GM21619 (cell line): ENCODE measurements at regions not wholly inside any gene's neighbourhood (a gene's known extent, or its start where the extent isn't known, plus 50 kb on each side); places are given as distances from the start of the nearest gene placed in this dataset.

Source experiments
- ATAC-seq: cut with Tn5 transposase; IDR thresholded peaks from one replicate; pipeline ENCODE4 v1.9.1; 2021; ENCODE audit not compliant: unreplicated experiment

GRCh38 chr2:150110548-150110947 is 376.9 kb downstream of the RND3 start:
- ATAC-seq, result no peak

GRCh38 chr2:150109912-150110311 is 377.6 kb downstream of the RND3 start:
- no peak for ATAC-seq

- no peak for ATAC-seq
Observed at GRCh38 chr2:150109028-150109427, 378.4 kb downstream of the RND3 start.

GRCh38 chr2:150107816-150108215 is 379.7 kb downstream of the RND3 start:
- ATAC-seq, result no peak

GRCh38 chr2:150107170-150107569 is 380.3 kb downstream of the RND3 start:
- ATAC-seq, result no peak

- no peak for ATAC-seq
Observed at GRCh38 chr2:150101947-150102346, 385.5 kb downstream of the RND3 start.

- ATAC-seq, result no peak
Observed at GRCh38 chr2:150100834-150101233, 386.6 kb downstream of the RND3 start.

- no peak for ATAC-seq
Observed at GRCh38 chr2:150100336-150100735, 387.1 kb downstream of the RND3 start.

GRCh38 chr2:150099805-150100204 is 387.7 kb downstream of the RND3 start:
- ATAC-seq, result no peak

- no peak for ATAC-seq
Observed at GRCh38 chr2:150097901-150098531, 389.5 kb downstream of the RND3 start.

GRCh38 chr2:150097402-150097801 is 390.1 kb downstream of the RND3 start:
- no peak for ATAC-seq

GRCh38 chr2:150095361-150096095 is 391.9 kb downstream of the RND3 start:
- ATAC-seq, result no peak

- no peak for ATAC-seq
Observed at GRCh38 chr2:150091846-150092245, 395.6 kb downstream of the RND3 start.

GRCh38 chr2:150090031-150090430 is 397.4 kb downstream of the RND3 start:
- no peak for ATAC-seq

GRCh38 chr2:150088538-150088937 is 398.9 kb downstream of the RND3 start:
- no peak for ATAC-seq

- ATAC-seq, result no peak
Observed at GRCh38 chr2:150085478-150085877, 402.0 kb downstream of the RND3 start.

GRCh38 chr2:150081775-150082481 is 405.5 kb downstream of the RND3 start:
- ATAC-seq, result no peak

GRCh38 chr2:150076281-150076680 is 411.2 kb downstream of the RND3 start:
- no peak for ATAC-seq

GRCh38 chr2:150075831-150076230 is 411.6 kb downstream of the RND3 start:
- no peak for ATAC-seq

GRCh38 chr2:150066490-150066889 is 421.0 kb downstream of the RND3 start:
- no peak for ATAC-seq

GRCh38 chr2:150063931-150064548 is 423.4 kb downstream of the RND3 start:
- no peak for ATAC-seq

GRCh38 chr2:150063432-150063889 is 424.0 kb downstream of the RND3 start:
- no peak for ATAC-seq
